GM18508 (cell line): ENCODE measurements at regions not wholly inside any gene's neighbourhood (a gene's known extent, or its start where the extent isn't known, plus 50 kb on each side); places are given as distances from the start of the nearest gene placed in this dataset.

Experiments used
- ATAC-seq: cut with Tn5 transposase; IDR thresholded peaks from one replicate; pipeline ENCODE4 v1.9.1; 2021; ENCODE audit warnings: moderate number of reproducible peaks; ENCODE audit not compliant: insufficient read depth, unreplicated experiment

- ATAC-seq: no peak
These were observed 215.0 kb downstream of the MYCN start for GRCh38 chr2:16155366-16155765.

- no peak for ATAC-seq
These were observed 214.3 kb downstream of the MYCN start for GRCh38 chr2:16154501-16155280.

DNA sequence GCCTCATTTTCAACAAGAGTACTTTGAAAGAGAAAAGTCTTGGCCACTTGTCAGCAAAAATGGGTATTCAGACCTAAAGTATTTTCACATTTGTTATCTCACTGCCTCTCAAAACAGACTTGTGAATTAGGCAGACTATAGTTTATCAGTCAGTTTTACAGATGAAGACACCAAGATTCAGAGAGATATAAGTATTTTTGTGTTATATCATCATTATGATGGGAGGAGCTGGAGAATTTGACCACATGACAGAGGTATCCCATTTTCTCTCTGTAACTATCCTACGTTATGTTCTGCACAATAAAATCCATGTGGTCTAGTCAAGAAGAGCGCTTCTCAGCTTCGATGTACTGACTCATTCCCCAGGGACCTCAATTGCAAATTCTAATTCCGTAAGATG, 213.7 kb downstream of the MYCN start:
- ATAC-seq: no peak

- no peak for ATAC-seq
These were observed 213.3 kb downstream of the MYCN start for GRCh38 chr2:16153754-16154035.

DNA sequence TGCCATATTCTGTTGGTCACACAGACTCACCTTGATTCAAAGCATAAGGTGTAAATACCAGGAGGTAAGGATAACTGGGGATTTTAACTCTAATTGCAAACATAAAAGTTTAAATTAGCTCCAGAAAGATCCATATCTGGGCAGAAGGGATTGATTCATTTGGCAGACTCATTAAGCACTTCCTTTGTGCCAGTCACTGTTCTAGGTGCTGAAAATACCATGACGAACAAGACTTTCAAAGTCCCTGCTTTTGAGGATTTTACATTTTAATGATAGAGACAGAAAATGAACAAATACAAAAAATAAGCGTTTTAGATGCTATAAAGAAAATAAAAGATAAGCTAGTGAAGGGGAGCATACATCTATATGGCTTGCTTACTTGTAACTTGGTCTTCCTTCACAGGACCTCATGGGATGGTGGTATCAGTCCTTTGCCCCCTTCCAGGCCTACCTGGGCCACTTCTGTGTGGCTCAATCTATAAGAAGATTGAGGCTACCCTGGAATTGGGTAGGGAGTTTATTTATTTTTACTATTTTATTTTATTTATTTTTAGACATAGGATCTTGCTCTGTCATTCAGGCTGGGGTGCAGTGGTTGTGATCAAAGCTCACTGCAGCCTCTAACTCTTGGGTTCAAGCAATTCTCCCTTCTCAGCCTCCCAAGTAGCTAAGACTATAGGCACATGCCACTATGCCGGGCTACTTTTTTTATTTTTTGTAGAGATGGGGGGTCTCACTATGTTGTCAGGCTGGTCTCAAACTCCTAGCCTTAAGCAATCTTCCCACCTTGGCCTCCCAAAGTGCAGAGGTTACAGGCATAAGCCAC, 212.8 kb downstream of the MYCN start:
- ATAC-seq: no peak

DNA sequence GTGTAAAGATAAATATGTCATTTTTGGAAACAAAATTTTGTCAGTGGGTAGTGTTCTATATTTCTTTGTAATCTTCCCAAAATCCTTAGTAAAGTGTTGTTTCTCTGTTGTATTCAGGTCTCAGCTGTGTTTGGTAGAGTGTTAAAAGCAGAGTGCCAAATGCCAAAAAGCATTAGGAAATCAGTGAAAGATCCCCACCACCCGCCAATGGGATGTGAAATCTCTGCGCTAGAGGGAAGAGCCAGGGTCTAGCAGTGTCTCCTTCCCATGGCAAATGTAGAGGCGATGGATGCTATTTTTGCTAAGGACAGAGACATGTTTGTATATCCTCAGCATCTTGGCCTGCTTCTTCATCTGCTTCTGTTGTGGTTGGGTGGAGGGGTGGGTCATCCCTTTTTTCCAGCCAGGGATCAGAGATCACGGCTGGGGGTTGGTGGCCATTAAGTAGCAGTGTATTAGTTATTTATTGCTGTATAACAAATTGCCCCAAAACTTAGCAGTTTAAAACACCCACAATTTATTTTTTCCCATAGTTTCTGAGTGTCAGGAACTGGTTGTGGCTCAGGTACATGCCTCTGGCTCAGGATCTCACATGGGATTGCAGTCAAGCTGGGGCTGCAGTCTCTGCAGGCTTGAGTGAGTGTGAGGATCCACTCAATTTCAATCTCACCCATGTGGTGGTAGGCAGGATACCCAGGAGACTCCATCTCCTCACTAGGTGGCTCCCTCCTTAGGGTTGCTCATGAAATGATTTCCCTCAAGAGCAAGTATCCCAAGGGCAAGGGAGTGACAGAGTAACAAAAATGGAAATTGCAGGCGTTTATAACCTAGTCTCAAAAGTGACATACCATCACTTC, 211.9 kb downstream of the MYCN start:
- no peak for ATAC-seq

DNA sequence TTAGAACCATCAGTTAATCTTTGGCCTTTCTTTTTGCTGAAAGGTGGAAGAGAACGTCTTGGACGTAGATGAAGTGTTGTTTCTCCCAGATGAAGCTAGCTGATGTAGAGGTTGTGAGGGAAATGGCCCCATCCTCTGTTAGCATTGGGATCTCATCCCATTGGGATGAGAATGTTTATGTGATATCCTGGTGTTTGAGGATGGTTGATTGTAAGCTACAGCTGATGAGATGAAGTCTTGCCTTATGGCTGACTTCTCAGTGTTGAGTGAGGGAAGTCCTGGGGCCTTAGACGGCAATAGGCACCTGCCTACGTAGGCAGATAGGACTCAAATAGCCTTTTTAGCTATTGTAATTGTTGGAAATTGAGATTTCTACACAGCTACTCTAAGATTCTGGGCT, 211.3 kb downstream of the MYCN start:
- no peak for ATAC-seq

DNA sequence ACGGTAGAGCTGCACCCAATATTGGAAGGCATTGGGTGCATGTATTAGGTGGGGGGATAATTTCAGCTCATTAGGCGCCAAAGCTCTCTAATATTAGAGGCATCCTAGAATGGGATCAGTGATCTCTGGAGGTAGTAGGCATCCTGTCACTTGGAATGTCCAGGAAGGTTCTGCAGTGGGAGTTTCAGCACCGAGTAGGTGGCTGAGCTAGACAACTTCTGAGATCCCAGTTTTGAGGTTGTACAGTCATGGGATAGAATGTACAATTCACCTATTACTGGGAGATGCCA, 210.9 kb downstream of the MYCN start:
- no peak for ATAC-seq

DNA sequence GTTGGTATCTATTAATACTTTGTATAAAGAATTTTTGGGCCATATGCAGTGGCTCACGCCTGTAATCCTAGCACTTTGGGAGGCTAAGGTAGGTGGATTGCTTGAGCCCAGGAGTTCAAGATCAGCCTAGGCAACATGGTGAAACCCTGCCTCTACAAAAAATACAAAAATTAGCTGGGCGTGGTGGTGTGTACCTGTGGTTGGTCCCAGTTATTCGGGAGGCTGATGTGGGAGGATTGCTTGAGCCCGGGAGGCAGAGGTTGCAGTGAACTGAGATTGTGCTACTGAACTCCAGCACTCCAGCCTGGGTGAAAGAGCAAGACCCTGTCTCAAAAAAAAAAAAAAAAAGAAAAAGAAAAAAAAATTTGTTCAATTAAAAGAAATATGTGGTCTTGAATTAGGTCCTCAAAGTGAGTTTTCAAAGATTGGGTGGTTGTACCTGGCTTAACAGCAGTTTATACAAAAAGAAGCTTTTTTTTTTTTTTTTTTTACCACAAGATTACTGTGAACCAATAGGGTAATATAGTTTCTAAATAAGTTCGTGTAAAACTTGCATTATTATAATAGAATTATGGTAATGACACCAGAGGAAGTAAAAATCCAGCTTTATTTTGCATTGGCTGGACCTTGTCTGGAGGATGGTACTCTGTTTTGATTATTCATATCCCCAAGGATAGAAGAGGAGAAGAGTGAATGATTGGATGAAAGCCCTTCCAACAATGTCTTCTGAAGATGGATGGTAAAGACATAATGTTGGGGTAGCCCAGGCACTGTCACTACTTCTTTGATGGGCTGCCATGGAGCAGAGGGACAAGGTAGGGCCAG, 210.3 kb downstream of the MYCN start:
- ATAC-seq: no peak

DNA sequence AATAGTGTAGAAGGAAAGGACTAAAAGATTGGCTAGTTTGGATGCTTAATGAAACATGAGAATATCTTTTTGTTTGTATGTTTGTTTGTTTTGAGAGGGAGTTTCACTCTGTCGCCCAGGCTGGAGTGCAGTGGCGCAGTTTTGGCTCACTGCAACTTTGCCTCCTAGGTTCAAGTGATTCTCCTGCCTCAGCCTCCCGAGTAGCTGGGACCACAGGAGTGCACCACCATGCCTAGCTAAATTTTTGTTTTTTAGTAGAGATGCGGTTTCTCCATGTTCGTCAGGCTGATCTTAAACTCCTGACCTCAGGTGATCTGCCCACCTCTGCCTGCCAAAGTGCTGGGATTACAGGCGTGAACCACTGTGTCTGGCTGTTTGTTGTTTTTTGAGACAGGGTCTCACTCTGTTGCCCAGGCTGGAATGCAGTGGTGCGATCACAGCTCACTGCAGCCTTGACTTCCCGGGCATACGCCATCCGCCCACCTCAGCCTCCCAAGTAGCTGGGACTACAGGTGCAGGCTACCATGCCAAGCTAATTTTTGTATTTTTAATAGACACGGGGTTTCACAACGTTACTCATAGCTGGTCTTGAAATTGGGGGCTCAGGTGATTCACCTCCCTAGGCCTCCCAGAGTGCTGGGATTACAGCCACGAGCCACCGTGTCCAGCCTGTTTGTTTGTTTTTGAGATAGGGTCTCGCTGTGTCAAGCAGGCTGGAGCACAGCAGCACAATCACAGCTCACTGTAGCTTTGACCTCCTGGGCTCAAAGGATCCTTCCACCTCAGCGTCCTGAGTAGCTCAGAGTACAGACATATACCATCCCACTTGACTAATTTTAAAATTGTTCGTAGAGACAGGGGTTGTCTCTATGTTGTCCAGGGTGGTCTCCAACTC, 209.2 kb downstream of the MYCN start:
- no peak for ATAC-seq

- no peak for ATAC-seq
These were observed 208.4 kb downstream of the MYCN start for GRCh38 chr2:16148632-16149348.

DNA sequence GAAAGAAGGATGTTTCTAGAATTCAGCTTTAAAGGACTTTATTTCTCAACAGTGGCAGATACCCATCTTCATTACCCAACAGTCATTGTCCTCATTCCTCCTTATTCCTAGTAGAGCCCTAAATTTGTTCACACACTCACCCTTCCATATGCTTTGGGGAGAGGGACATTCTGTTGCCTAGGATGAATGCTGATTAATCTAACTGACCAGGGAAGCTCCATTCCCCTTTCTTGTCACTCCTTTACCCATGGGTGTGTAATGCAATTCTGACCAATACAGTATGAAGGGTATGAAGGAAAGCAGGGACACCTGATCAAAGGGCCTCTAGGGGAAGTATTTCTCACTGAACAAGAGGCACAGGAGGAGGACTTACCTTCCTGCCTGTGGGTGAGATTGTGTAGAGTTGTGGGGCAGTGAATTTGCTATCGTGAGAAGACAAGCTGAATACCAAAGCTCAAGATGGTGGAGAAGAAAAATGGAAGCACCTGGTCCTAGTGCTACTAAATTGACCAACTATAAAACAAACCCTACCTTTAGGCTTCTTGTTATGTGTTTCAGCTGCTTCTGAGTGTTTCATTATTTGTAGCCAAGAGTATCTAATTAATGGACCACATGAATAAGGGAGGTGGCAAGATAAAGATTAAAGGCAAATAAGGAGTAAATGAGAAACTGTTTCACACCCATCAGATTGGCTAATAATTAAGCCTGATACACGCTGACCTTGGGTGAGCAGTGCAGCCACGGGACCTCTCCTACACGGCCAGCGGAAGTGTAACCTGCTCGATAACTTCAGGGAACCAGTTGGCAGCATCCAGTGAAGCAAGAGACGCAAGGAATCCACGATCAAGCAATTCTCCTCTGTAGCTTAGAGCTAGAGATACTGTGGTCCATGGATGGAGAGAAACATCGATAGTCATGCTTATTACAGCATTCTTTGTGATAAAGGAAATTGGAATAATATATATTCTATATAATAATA, 202.3 kb downstream of the MYCN start:
- no peak for ATAC-seq

DNA sequence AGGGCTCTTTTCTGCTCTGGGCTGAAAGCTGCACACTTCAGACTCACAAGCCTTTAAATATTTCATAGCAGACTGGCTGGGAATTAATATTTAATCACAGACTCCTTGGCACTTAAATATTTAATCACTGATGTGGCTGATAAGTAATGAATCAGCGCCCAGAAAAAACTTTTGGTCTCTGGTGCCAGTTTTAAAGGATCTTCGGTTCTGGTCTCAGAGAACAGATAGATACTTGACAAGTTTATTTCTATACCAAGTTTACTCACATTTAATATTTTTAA, 201.2 kb downstream of the MYCN start:
- ATAC-seq: no peak

DNA sequence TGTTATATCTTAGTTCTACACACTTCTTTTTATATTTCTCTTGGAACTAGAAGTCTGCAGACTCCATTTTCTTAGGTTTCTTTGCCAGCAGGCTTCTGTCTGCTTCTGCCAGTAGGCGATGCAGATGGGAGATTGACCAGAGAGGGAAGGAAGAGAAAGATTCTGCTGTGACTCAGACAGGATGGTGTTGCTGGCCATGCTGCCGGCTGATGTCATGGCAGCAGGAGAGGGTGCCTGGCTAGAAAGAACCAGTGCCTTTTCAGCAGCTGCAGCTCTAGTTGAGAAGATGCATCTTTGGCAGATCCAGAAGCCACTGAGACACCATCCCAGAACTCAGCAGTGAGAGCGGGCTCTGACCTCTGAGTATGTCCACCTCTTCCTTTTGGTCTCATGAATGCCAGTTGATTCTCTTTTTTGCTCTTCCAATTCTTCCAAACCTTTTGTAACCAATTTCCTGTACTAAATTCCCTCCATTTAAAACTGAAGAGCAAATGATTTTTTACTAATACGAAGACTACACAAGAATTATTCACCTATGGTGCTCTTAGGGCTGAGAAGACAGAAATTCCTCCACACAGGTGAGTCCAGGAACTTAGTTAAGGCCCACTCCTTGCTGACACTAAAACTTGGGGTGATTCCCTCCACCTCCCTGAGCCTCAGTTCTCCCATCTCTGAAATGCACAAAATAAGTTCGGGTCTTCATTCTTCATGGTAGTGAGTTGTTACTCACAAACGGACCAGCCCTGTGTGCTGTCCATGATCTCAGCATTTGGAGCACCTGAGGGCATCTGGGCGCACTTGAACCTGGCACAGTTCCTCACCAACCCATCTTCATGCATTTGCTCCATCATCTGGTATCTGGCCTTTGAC, 200.7 kb downstream of the MYCN start:
- no peak for ATAC-seq

GRCh38 chr2:16139663-16140615, 199.6 kb downstream of the MYCN start:
- ATAC-seq: no peak
